Hindlimb muscle (tissue), 1 donor: ENCODE measurements at regions not wholly inside any gene's neighbourhood (a gene's known extent, or its start where the extent isn't known, plus 50 kb on each side); places are given as distances from the start of the nearest gene placed in this dataset.
"Not testable (repeated sequence)": the region's sequence is repeated elsewhere in the genome, so short reads cannot be mapped to it uniquely, and the experiment has no call there.

Experiments used
- DNase-seq: peaks from one replicate; pipeline ENCODE4 v3.0.0-alpha.2; 2013

GRCh38 chr3:106272302-106272701, 403.5 kb upstream of the CBLB start:
- DNase-seq: no peak

- DNase-seq: no peak
These were observed 406.8 kb upstream of the CBLB start for GRCh38 chr3:106275592-106275991.

- DNase-seq: peak; percentile 17
These were observed 407.3 kb upstream of the CBLB start for GRCh38 chr3:106276151-106276550.

GRCh38 chr3:106276755-106277612, 408.2 kb upstream of the CBLB start:
- no peak for DNase-seq

- no peak for DNase-seq
These were observed 408.9 kb upstream of the CBLB start for GRCh38 chr3:106277731-106278130.

GRCh38 chr3:106281221-106281620, 412.4 kb upstream of the CBLB start:
- DNase-seq: peak; percentile 72

GRCh38 chr3:106282943-106283342, 414.1 kb upstream of the CBLB start:
- no peak for DNase-seq

GRCh38 chr3:106288781-106289180, 420.0 kb upstream of the CBLB start:
- DNase-seq: peak; percentile 17

- DNase-seq: no peak
These were observed 421.6 kb upstream of the CBLB start for GRCh38 chr3:106290304-106290997.

GRCh38 chr3:106293161-106293560, 424.3 kb upstream of the CBLB start:
- no peak for DNase-seq

GRCh38 chr3:106294121-106294520, 425.3 kb upstream of the CBLB start:
- DNase-seq: no peak

GRCh38 chr3:106296062-106296461, 427.2 kb upstream of the CBLB start:
- DNase-seq: no peak

GRCh38 chr3:106299300-106300098, 430.7 kb upstream of the CBLB start:
- DNase-seq: no peak

GRCh38 chr3:106302451-106303221, 433.8 kb upstream of the CBLB start:
- DNase-seq: no peak

GRCh38 chr3:106303766-106304165, 435.0 kb upstream of the CBLB start:
- no peak for DNase-seq

GRCh38 chr3:106305127-106305526, 436.3 kb upstream of the CBLB start:
- no peak for DNase-seq

- no peak for DNase-seq
These were observed 437.1 kb upstream of the CBLB start for GRCh38 chr3:106305882-106306435.

- no peak for DNase-seq
These were observed 440.5 kb upstream of the CBLB start for GRCh38 chr3:106309274-106309673.

- not testable (repeated sequence) for DNase-seq
These were observed 441.0 kb upstream of the CBLB start for GRCh38 chr3:106309798-106310197.

- DNase-seq: no peak
These were observed 448.6 kb upstream of the CBLB start for GRCh38 chr3:106317141-106318055.

GRCh38 chr3:106321438-106321837, 452.6 kb upstream of the CBLB start:
- not testable (repeated sequence) for DNase-seq
